ENCODE measurements at regions not wholly inside any gene's neighbourhood (a gene's known extent, or its start where the extent isn't known, plus 50 kb on each side); places are given as distances from the start of the nearest gene placed in this dataset.
"Not testable (repeated sequence)": the region's sequence is repeated elsewhere in the genome, so short reads cannot be mapped to it uniquely, and the experiment has no call there.

- not testable (repeated sequence) for TF ChIP-seq RELA (IDR thresholded peaks at IDR 0.05; ENCODE audit: borderline replicate concordance, partially characterized antibody); REST (IDR thresholded peaks at IDR 0.05; ENCODE audit: low read depth, low read length); BCLAF1 (IDR thresholded peaks at IDR 0.05); MYC (IDR thresholded peaks at IDR 0.05; ENCODE audit: insufficient read depth, insufficient read length, insufficient replicate concordance, low read length, severe bottlenecking); ZNF687 (IDR thresholded peaks at IDR 0.05); CTCF (IDR thresholded peaks at IDR 0.05 in 2 of 3, conservative IDR thresholded peaks at IDR 0.05 in 1 of 3; ENCODE audit: control insufficient read depth in 2 of 3, extremely low read depth in 1 of 3, insufficient read depth in 1 of 3, low read depth in 3 of 3, low read length in 3 of 3); KDM1A (IDR thresholded peaks at IDR 0.05; ENCODE audit: borderline replicate concordance); FOXK2 (IDR thresholded peaks at IDR 0.05); RAD51 (IDR thresholded peaks at IDR 0.05)
These were observed 1950.8 kb downstream of the FOXD4L5 start for GRCh38 chr9:63334187-63334586.
